Spleen (tissue), 11 donors: ENCODE measurements at regions not wholly inside any gene's neighbourhood (a gene's known extent, or its start where the extent isn't known, plus 50 kb on each side); places are given as distances from the start of the nearest gene placed in this dataset.

ENCODE experiments used
- DNase-seq: peaks from one replicate; pipeline ENCODE4 v3.0.0-alpha.2; 2020
- H3K27ac ChIP-seq, 8 donors: fragments of 200-600 bp; sonication (generic) in 7 of 8; 1 replicate in 4 of 8; 2 replicates in 4 of 8; pipeline versions ENCODE4 v1.5.0 to v1.8.0; 2016 to 2021; ENCODE audit warnings: inconsistent platforms in 4 of 8, mild to moderate bottlenecking in 4 of 8, moderate library complexity in 1 of 8
- H3K27me3 ChIP-seq, 7 donors: fragments of 200-600 bp; sonication (generic) in 6 of 7; replicated peaks in 1 of 7; 1 replicate in 4 of 7; 2 replicates in 3 of 7; pipeline versions ENCODE4 v1.5.0 to v1.8.0; 2016 to 2021; ENCODE audit warnings: inconsistent platforms in 3 of 7, mild to moderate bottlenecking in 1 of 7
- H3K36me3 ChIP-seq, 6 donors: fragments of 200-600 bp; sonication (generic) in 5 of 6; 1 replicate in 4 of 6; 2 replicates in 2 of 6; pipeline versions ENCODE4 v1.5.0 to v1.8.0; 2016 to 2021; ENCODE audit warnings: inconsistent platforms in 2 of 6
- H3K4me1 ChIP-seq, 6 donors: fragments of 200-600 bp; sonication (generic) in 5 of 6; 1 replicate in 3 of 6; 2 replicates in 3 of 6; pipeline versions ENCODE4 v1.5.0 to v1.8.0; 2016 to 2021; ENCODE audit warnings: inconsistent platforms in 3 of 6
- H3K4me3 ChIP-seq, 8 donors: fragments of 200-600 bp; sonication (generic) in 7 of 8; 1 replicate in 4 of 8; 2 replicates in 4 of 8; pipeline versions ENCODE4 v1.5.0 to v1.8.0; 2016 to 2021; ENCODE audit warnings: inconsistent platforms in 4 of 8, mild to moderate bottlenecking in 4 of 8, moderate library complexity in 2 of 8
- H3K9me3 ChIP-seq, 8 donors: fragments of 200-600 bp; sonication (generic) in 7 of 8; 1 replicate in 4 of 8; 2 replicates in 4 of 8; pipeline versions ENCODE4 v1.5.0 to v1.8.0; 2016 to 2021; ENCODE audit warnings: inconsistent platforms in 4 of 8
- CTCF ChIP-seq, 11 experiments: fragments of 200-600 bp in 7 of 11; fragments of 450-650 bp in 4 of 11; sonication (generic) in 4 of 11; IDR thresholded peaks in 8 of 11; conservative IDR thresholded peaks in 3 of 11; 1 replicate in 7 of 11; 2 replicates in 4 of 11; pipeline versions ENCODE4 v1.4.0 to v1.8.0; 2016 to 2021; ENCODE audit warnings: antibody characterized with exemption in 11 of 11, inconsistent platforms in 4 of 11, mild to moderate bottlenecking in 1 of 11
- POLR2A ChIP-seq, 3 donors: fragments of 450-650 bp; IDR thresholded peaks; one replicate each; pipeline ENCODE4 v1.5.1; 2017; ENCODE audit warnings: antibody characterized with exemption in 3 of 3, mild to moderate bottlenecking in 1 of 3
- POLR2AphosphoS5 ChIP-seq, 3 donors: sonication (generic); formaldehyde crosslinking; IDR thresholded peaks; one replicate each; pipeline ENCODE4 v1.5.1; 2017; ENCODE audit warnings: antibody characterized with exemption in 3 of 3
- WGBS, 5 donors: extraction: QIAGEN DNeasy Blood & Tissue Kit in 3 of 5; methylation state at CpG; one replicate each; pipeline versions ENCODE4 v1.1.5 to v1.1.7; 2013 to 2018; 5-methylcytosine and 5-hydroxymethylcytosine counted together
- intact Hi-C: fragments of 100-400 bp; cut with DNase I; formaldehyde crosslinking; loops from one replicate; pipeline ENCODE4 v1.15.0; 2023; ENCODE audit warnings: low total_unique reads
- donor health status: healthy with polysubstance abuse.
- donor health status: DM: no; HTN: no; CAD: no; lungs with moderate emphysema.
- donor health status: DM: no; HTN: no; CAD: no.
- donor health status: Bipolar disorder and iron deficiency.
- donor health status: healthy.
- donor health status: DM: no; HTN: no; CAD: no.
- donor health status: DM: yes; HTN: yes; CAD: no.

GRCh38 chr7:42726066-42726785 lies 185.6 kb downstream of the C7orf25 start:
- Histone ChIP-seq H3K36me3 (no peaks in the 10 kb centered on the region), H3K4me3 (no peak overlapping the region), H3K9me3 (no peaks in the 10 kb centered on the region), H3K4me1 (no peaks in the 10 kb centered on the region), H3K27ac (no peak overlapping the region), H3K27me3 (no peaks in the 10 kb centered on the region)
- intact Hi-C loops, result no loop called here
- whole genome bisulfite sequencing, 5 donors, result 83 to 89% (median 85%) methylated on average over 7 of the region's 7 CpGs
- DNase-seq, result no peak
- TF ChIP-seq CTCF (IDR thresholded peaks at IDR 0.05 in 8 of 11, conservative IDR thresholded peaks at IDR 0.05 in 3 of 11), result no peak
- TF ChIP-seq POLR2A (IDR thresholded peaks at IDR 0.05), result no peak
- no peak for TF ChIP-seq POLR2AphosphoS5 (IDR thresholded peaks at IDR 0.05)

GRCh38 chr7:42722716-42723115 lies 189.2 kb downstream of the C7orf25 start:
- TF ChIP-seq CTCF (IDR thresholded peaks at IDR 0.05 in 8 of 11, conservative IDR thresholded peaks at IDR 0.05 in 3 of 11) (no peak), POLR2AphosphoS5 (IDR thresholded peaks at IDR 0.05) (no peak), POLR2A (IDR thresholded peaks at IDR 0.05) (no peak)
- H3K27ac ChIP-seq, result no peak overlapping the region
- no peak overlapping the region for H3K4me3 ChIP-seq
- H3K36me3 ChIP-seq, result no peaks in the 10 kb centered on the region
- H3K9me3 ChIP-seq, result no peaks in the 10 kb centered on the region
- 90 to 98% (median 95%) methylated on average over 3 of the region's 3 CpGs for WGBS, 5 donors
- H3K4me1 ChIP-seq, result no peaks in the 10 kb centered on the region
- DNase-seq, result no peak
- H3K27me3 ChIP-seq, result no peaks in the 10 kb centered on the region
- intact Hi-C loops, result no loop called here

- Histone ChIP-seq H3K36me3 (no peaks in the 10 kb centered on the region), H3K4me1 (no peaks in the 10 kb centered on the region), H3K27ac (no peak overlapping the region), H3K27me3 (no peaks in the 10 kb centered on the region), H3K9me3 (no peaks in the 10 kb centered on the region), H3K4me3 (no peak overlapping the region)
- no peak for TF ChIP-seq CTCF (IDR thresholded peaks at IDR 0.05 in 8 of 11, conservative IDR thresholded peaks at IDR 0.05 in 3 of 11)
- TF ChIP-seq POLR2A (IDR thresholded peaks at IDR 0.05), result no peak
- TF ChIP-seq POLR2AphosphoS5 (IDR thresholded peaks at IDR 0.05), result no peak
- intact Hi-C loops, result no loop called here
- DNase-seq, result no peak
These were observed 189.7 kb downstream of the C7orf25 start for GRCh38 chr7:42722198-42722597.

GRCh38 chr7:42720991-42721796 lies 190.7 kb downstream of the C7orf25 start:
- intact Hi-C loops, result no loop called here
- TF ChIP-seq POLR2AphosphoS5 (IDR thresholded peaks at IDR 0.05) (no peak), POLR2A (IDR thresholded peaks at IDR 0.05) (no peak), CTCF (IDR thresholded peaks at IDR 0.05 in 8 of 11, conservative IDR thresholded peaks at IDR 0.05 in 3 of 11) (no peak)
- DNase-seq, result no peak
- no peak overlapping the region for H3K27ac ChIP-seq
- H3K4me1 ChIP-seq, result no peaks in the 10 kb centered on the region
- no peaks in the 10 kb centered on the region for H3K9me3 ChIP-seq
- no peak overlapping the region for H3K4me3 ChIP-seq
- 70 to 86% (median 78%) methylated on average over 10 of the region's 10 CpGs for WGBS, 5 donors
- no peaks in the 10 kb centered on the region for H3K27me3 ChIP-seq
- no peaks in the 10 kb centered on the region for H3K36me3 ChIP-seq
